ENCODE measurements at regions not wholly inside any gene's neighbourhood (a gene's known extent, or its start where the extent isn't known, plus 50 kb on each side); places are given as distances from the start of the nearest gene placed in this dataset.

GRCh38 chr5:124131466-124131865, 615.0 kb downstream of the ZNF608 start:
- H3K36me3 ChIP-seq = no peaks in the 10 kb centered on the region
- DNase-seq = no peak

GRCh38 chr5:124130816-124131215, 615.6 kb downstream of the ZNF608 start:
- Histone ChIP-seq H3K4me1 (no peaks in the 10 kb centered on the region), H3K27ac (no peak overlapping the region), H3K9me3 (no peaks in the 10 kb centered on the region), H3K4me3 (no peak overlapping the region), H3K36me3 (no peaks in the 10 kb centered on the region), H3K27me3 (no peaks in the 10 kb centered on the region)
- DNase-seq = no peak
- TF ChIP-seq CTCF (IDR thresholded peaks at IDR 0.05) = no peak
- TF ChIP-seq POLR2A (IDR thresholded peaks at IDR 0.05) = no peak
- intact Hi-C loops (cut with DNase I; ENCODE audit: low total_unique reads) = no loop called here

More at GRCh38 chr5:124131466-124131865, 615.0 kb downstream of the ZNF608 start:
- Histone ChIP-seq H3K9me3 (no peaks in the 10 kb centered on the region), H3K27me3 (no peaks in the 10 kb centered on the region), H3K4me1 (no peaks in the 10 kb centered on the region), H3K4me3 (no peak overlapping the region), H3K27ac (no peak overlapping the region)
- no peak for TF ChIP-seq POLR2A (IDR thresholded peaks at IDR 0.05)
- no peak for TF ChIP-seq CTCF (IDR thresholded peaks at IDR 0.05)
- intact Hi-C loops (cut with DNase I; ENCODE audit: low total_unique reads) = no loop called here

- no peaks in the 10 kb centered on the region for H3K9me3 ChIP-seq
- H3K27me3 ChIP-seq = no peaks in the 10 kb centered on the region
- peaks cover 0 to 6% of the 10 kb centered on the region in 2 donors for H3K4me1 ChIP-seq
- H3K36me3 ChIP-seq = no peaks in the 10 kb centered on the region
- intact Hi-C loops (cut with DNase I; ENCODE audit: low total_unique reads) = no loop called here
- DNase-seq = no peak
- TF ChIP-seq POLR2A (IDR thresholded peaks at IDR 0.05) = no peak
- TF ChIP-seq CTCF (IDR thresholded peaks at IDR 0.05) = no peak
- no peak overlapping the region for H3K4me3 ChIP-seq
- no peak overlapping the region for H3K27ac ChIP-seq
Observed at GRCh38 chr5:124128867-124129266, 616.9 kb downstream of the CSNK1G3 start.

- DNase-seq = no peak
- Histone ChIP-seq H3K4me3 (no peak overlapping the region), H3K27me3 (no peaks in the 10 kb centered on the region), H3K9me3 (no peaks in the 10 kb centered on the region), H3K36me3 (no peaks in the 10 kb centered on the region), H3K4me1 (peaks cover 0 to 6% of the 10 kb centered on the region in 2 donors), H3K27ac (no peak overlapping the region)
- intact Hi-C loops (cut with DNase I; ENCODE audit: low total_unique reads) = no loop called here
- no peak for TF ChIP-seq POLR2A (IDR thresholded peaks at IDR 0.05)
- TF ChIP-seq CTCF (IDR thresholded peaks at IDR 0.05) = no peak
Observed at GRCh38 chr5:124126504-124127217, 614.7 kb downstream of the CSNK1G3 start.

GRCh38 chr5:124124711-124125229, 612.8 kb downstream of the CSNK1G3 start:
- TF ChIP-seq CTCF (IDR thresholded peaks at IDR 0.05) (no peak), POLR2A (IDR thresholded peaks at IDR 0.05) (no peak)
- no peak for DNase-seq
- no peaks in the 10 kb centered on the region for H3K36me3 ChIP-seq
- intact Hi-C loops (cut with DNase I; ENCODE audit: low total_unique reads) = no loop called here
- no peaks in the 10 kb centered on the region for H3K27me3 ChIP-seq
- no peak overlapping the region for H3K4me3 ChIP-seq
- H3K9me3 ChIP-seq = no peaks in the 10 kb centered on the region
- H3K4me1 ChIP-seq = peaks cover 0 to 6% of the 10 kb centered on the region in 2 donors
- no peak overlapping the region for H3K27ac ChIP-seq

Data from uterus (tissue), 3 donors.